AG08395 (cell line): ENCODE measurements at regions not wholly inside any gene's neighbourhood (a gene's known extent, or its start where the extent isn't known, plus 50 kb on each side); places are given as distances from the start of the nearest gene placed in this dataset.

Experiments used
- DNase-seq: peaks from one replicate; pipeline ENCODE4 v3.0.0; 2012; ENCODE audit warnings: mixed read lengths, low spot score

DNA sequence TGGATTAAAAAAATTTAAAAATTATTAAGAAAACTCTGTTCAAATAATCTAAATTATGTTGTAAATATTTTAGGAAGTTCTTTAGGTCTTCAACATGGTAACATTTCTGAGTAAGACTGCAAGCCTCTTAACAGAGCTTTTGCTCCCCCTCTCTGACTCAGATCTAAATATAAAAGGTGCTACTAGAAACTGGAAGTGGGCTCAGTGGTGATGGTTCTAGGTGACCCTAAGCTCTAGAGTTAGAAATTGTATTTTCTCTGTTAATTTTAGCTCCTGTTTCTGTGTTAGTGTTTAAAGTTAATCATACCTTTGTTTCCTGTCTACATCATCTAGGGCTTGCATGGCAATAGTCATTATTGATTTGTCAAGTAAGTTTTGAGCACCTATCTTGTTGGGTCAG is 159.9 kb upstream of the MEIS2 start:
- DNase-seq = no peak

DNA sequence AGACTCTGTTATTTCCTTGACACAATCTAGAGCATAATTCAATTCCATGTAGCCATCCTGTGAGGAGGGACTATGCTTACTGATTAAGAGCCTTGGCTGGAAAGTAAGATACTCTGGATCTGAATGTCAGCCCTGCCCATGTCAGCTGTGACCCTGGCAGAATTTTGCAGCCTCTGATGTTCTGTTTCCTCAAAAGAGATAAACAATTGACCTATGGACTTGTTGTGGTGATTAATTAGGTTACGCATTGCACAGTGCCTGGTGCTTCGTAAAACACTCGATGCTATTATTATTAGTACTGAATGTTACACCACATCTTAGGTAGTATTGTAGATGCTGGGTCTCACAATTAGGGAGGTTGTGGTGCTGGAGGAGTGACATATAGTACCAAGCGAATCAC is 161.3 kb upstream of the MEIS2 start:
- no peak for DNase-seq

DNA sequence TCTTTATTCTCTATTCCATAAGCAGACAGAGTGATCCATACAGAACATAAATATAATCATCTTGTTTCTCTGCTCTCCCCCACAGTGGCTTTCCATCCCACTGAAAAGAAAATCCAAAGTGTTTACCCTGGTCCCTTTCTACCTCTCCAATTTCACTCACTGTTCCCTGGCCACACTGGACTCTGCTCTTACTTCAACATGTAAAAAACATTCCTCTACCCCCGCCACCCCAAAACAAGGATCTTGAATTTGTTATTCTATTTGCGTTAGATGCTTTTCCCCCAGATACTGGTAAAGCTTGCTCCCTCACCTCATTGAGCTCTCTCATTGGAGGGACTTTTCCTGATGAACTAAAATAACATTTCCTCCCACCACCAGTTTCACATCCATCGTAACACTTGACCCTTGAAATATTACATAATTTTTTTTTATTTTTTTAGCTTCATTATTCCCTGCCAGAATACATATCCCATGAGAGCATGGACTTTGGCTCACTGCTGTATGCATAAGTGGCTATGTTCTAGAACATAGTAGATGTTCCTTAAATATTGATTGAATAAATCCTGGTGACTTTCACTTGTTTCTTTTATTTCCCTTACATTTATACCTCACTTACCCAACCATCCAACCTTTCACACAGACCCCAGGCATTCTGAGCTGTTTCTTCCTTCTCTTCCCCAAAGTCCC is 162.7 kb upstream of the MEIS2 start:
- DNase-seq = no peak

DNA sequence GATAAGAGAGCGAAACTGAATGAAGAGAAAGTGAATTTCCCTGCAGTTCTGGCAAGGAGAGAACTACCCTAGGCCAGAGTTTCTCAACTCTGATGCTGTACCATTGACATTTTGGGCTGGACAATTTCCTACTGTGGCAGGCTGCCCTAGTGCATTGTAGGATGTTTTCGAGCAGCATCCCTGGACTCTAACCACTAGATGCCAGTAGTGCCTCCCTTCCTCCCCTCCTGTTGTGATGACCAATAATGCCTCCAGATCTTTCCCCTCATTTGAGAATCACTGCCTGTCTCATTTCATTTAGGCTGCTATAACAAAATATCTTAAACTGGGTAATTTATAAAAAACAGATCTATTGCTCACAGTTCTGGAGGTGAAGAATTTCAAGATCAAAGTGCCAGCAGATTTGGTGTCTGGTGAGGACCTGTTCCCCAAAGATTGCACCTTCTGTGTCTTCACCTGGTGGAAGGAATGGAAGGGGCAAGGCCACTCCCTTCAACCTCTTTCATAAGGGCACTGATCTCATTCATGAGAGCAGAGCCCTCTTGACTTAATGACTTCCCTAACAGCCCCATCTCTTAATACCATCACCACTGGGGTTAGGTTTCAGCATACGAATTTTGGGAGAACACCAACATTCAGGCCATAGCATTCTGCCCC is 188.9 kb upstream of the MEIS2 start:
- peak; percentile 15 for DNase-seq

DNA sequence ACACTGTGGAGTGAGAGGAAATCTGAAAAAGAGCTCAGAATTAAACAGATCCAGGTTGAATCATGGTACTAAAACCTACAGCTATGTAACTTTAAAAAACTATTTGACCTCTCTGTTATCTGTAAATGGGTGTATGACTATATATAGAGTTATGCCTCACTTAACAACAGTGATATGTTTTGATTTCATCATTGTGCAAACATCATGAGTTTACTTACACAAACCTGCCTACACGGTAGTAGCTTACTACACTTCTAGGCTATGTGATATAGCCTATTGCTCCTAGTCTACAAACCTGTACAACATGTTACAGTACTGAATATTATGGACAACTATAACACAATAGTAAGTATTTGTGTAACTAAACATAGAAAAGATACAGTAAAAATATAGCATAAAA is 191.6 kb upstream of the MEIS2 start:
- no peak for DNase-seq

DNA sequence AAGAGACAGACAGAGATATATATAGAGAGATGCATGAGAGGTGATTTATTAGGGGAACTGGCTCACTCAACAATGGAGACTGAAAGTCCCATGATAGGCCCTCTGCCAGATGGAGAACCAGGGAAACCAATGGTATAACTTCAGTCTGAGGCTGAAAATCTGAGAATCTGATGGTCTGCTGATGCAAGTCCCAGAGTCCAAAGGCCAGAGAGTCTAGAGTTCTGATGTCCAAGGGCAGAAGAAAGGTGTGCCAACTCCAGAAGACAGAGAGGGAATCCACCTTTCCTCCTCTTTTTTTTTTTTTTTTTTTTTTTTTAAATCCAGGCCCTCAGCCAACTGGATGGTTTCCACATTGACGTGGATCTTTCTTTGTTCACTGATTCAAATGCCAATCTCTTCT is 197.9 kb upstream of the MEIS2 start:
- DNase-seq = no peak

DNA sequence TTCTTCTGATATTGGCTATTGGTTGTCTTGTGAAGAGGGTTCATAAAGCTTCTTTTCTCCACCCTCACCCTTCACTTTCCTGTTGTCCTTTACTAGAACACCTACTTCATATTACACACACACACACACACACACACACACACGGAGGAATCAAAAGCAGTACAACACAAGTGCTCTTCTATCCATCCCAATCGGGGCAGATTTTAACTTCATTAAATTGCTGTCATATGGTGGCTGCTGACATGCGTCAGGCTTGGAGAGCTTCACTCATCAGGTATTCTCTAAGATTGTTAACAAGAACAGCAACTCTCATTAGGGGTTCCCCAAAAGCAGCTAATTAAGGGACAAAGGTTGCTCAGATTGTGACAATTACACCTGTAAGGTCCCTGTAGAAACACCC is 239.1 kb upstream of the MEIS2 start:
- DNase-seq = no peak

DNA sequence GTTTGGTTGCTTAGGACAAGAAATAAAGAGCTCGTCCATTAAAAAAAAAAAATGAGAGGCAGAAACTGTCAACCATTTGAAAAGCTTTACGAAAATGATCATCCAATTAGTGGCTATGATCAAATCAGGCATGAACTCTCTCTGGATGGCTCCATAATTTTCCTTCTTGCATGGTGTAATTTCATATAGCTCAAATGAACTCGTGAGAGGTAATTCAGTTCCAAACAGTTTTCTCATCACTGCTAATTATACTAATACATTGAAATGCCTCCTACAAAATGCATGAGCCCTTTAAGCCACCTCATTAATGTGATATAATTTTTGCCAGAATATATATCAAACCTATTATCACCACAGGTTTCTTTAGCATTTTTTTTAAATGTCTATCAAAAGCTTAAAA is 239.5 kb upstream of the MEIS2 start:
- no peak for DNase-seq

DNA sequence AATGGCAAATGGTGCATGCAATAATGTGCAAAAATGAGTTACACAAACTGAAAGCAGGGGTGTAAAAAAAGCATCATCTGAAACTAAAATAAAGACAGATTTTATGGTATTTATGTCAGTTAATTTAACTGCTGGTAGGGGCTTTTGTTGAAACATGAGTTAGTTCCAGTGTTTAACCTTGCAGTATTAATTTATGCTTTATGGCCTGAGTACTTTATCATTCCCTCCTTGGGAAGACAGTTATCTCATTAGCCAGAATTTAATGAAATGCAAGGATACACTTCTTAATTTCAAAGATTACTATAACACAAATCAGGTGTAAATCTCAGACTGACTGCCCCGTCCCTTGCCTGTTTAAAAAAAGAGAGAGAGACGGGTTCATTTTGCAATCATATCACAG is 240.1 kb upstream of the MEIS2 start:
- DNase-seq = no peak

DNA sequence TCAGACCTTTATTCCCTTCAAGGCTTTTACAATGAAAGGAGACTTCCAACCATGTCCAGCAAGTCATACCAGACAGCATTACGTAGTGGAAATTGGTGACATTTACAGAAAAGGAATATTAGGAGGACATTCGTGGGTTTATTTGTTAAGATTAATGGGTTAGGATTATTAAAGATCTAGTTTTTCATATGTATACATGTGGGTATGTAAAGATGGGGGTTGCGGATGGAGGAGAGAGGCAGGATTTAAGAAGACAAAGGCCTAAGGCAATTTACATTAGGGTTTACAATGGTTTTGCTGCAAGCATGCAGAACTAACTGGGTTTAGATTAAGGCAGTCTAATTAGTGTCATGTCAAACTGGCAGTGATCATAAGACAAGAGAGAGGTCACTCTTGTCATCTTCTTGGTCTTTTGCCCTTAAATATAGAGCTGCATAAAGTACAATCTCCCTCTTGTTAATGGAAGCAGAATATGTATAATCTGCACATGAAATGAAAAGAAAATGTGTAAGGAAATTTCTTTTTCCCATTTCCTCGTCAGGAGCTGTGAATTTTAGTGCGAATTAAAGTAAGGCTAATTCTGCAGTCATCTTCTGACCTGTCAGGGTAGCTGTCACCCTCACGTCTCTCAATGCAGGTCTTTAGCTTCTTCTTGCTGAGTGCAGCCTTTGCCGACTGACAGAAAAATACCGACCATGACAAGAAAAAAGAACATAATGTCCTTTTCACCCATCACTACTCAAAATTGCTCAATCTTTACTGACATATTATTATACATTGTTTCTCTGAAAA is 258.9 kb upstream of the MEIS2 start:
- no peak for DNase-seq

DNA sequence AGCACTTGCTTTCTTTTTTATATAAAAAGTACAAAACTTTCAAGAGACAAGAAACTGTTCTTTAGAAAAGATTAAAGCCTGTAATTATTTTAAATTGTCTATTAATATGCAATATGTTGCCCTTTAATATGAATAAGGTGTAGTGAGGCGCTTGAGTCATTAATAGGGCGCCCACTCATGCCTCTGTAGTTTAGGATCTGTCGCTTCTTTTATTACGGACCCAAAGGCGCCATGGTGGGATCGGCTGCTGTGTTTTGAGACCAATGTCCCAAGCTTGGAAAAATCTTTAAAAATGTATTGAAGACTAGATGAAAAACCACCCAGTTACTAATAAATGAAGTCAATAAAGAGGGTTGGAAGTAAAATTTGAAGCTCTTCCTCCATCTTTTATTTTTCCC is 259.5 kb upstream of the MEIS2 start:
- DNase-seq = no peak

DNA sequence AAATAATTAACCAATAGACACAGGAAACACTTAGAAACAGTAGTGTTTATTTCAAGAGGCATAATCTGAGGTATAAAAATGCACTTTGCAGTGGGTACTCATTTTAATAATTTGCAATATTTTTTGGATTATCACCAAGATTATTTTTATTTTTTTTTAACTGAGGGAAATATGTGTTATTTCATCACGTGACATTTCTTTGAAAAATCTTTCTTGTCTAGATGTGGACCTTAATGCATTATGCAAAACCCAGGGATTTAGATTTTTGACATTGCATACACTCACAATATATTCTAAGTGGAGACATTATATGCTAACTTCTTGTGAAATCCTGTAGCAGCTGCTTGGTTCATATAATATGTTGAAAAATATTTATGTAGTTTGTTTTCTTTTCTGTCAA is 260.4 kb upstream of the MEIS2 start:
- no peak for DNase-seq

DNA sequence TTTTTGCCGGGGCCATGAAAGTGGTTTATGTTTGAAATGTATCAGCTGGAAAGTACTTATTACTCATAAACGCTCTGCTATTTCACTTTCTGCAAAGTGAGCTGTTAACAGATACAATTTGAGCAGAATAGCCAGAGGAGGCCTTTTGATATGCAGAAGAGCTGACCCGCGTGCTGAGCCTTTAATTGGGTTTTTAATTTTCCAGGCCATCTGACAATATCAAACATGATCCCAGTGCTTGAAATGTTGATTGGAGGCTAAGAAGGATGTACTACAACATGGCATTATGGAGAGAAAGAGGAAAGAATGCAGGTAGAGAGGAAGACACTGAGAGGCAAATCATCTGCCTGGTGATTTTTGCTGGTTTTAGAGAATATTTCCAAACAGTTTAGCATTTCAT is 261.3 kb upstream of the MEIS2 start:
- DNase-seq = no peak

DNA sequence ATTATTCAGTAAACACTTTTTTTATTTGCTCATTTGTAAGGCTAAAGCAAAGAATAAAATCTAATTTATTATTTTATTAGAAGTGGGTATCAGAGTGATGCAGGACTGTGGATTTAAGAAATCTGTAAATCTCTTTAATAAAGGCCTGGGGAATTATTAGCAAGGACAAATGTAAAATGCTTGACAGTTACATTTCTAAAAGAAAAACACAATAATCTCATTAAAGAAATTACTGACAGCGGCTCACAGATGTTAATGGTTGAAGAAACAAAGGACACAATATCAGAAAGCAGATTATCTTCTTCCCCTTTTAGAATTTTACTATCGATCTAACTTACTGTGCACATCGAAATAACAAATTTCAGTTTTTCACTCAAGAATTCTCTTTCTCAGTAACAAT is 262.1 kb upstream of the MEIS2 start:
- no peak for DNase-seq

DNA sequence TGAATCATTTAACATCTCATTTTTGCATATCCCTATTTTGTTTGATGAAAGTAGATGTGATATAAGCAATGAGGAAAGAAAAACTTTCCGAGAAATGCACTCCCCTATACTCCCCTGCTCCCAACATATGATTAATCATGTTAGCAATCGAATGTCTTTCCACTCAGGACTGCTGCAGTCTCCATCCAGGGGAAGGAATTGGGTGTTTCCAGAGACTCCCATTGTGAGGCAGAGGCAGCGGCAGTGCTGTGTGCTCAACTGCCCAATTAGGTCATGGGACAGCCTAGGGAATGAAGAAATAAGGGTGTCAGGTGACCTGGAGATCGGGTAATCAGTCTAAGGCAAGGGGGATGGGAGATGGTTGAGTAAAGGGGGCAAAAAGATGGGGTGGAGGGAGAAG is 268.6 kb upstream of the MEIS2 start:
- no peak for DNase-seq

DNA sequence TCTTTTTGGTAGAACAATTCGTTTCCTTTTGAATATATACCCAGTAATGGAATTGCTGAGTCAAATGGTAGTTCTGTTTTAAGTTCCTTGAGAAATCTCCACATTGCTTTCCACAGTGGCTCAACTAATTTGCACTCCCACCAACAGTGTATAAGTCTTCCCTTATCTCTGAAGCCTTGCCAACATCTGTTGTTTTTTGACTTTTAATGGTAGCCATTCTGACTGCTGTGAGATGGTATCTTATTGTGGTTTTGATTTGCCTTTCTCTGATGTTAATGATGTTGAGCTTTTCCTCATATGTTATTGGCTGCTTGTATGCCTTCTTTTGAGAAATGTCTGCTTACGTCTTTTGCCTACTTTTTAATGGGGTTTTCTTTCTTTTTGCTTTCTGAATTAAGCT is 270.6 kb upstream of the MEIS2 start:
- DNase-seq = no peak

DNA sequence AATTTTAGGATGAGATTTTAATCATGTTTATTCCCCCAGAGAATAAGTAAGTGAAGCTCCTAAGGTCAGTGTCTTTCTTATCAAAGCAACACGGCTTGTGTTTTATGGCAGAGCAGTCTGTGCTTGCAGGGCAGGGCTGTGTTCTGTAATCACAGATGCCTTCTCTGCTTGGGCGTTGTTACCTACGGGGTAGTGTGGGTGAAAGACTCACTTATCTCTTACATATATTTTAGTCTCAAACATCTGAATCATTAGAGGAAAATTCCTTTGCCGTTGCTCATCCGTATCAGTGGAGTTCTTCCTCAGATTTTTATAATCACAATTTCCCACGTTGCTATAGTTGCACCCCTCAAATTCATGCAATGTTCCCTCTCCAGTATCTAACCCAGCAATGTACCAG is 271.7 kb upstream of the MEIS2 start:
- no peak for DNase-seq

DNA sequence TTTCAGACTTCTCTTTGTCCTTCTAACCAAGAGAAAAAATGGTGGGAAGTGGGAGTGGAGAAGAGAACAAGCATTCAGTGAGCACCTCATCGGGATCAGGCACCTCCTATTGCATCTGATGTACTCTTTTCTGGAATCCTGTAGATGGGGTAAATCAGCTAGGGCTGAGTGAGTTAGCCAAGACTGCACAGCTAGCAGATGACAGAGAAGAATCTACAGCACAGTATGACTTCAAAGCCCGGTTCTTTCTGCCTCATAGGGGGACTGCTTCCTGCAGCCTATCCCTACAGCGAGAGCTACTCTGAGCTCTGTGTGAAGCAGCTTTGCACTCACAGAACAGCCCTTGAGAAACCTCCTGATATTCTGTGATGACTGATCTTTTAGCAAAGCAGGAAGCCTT is 275.2 kb upstream of the MEIS2 start:
- no peak for DNase-seq

DNA sequence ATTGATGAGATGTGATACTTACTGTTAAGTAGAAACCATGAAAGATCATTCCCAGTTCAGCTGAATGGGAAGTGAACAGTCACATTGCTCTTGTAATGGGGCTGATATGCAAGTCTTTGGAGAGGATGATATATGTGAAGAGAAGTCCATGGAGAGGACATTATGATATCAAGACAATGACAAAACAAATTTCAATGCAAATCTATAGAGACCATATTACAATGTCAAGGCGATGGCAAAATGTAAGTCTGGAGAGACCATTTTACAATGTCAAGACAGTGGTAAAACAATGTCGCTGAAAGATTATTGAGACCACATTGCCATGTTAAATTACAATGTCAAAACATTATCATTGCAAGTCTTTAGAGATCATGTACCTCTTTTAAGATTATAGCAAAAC is 277.1 kb upstream of the MEIS2 start:
- DNase-seq = no peak

DNA sequence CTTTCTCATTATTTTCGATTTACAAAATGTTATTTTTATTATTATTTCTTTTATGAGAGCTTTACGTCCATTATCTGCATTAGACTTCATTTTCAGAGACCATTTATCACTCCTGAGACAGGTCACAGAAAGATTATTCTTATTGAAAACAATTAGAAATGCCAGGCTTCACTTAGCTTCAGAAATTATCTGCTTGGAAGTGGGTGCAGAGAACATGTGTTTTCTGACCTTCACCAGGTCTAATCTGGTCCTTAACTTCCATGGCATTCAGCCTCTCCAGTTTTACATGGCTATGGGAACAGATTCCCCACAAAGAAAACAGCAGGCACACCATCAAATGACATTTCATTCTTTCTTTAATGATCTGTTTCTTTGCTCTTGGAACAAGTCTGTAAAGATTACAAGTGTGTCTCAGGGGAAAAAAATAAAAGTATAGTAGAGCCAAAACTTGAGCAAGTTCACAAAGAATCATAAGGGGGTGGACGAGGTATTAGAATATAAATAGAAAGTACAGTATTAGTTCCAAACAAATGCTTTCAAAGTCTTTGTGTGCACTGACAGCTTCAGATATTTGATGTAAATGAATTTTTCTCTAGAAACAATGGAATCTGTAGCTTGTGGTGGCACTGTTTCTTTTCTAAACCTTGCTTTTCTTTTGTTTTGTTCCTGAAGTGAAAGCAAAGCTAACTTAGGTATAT is 294.2 kb upstream of the MEIS2 start:
- DNase-seq = no peak

DNA sequence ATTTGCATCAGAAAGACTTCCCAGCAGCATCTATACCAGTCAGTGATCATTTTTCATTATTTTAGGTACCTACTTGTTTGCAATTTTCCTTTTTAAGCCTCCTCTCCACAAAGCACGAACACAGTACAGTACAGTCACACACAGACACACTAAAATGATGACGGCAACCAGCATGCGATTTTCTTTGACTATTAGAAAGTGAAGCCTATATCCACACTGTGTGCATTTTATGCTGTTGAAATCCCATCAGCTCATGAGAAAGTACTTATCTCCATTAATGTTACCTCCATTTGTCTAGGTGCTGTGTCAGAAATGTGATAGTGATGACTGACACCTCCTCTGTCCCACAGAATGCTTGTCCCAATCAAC is 294.7 kb upstream of the MEIS2 start:
- no peak for DNase-seq

DNA sequence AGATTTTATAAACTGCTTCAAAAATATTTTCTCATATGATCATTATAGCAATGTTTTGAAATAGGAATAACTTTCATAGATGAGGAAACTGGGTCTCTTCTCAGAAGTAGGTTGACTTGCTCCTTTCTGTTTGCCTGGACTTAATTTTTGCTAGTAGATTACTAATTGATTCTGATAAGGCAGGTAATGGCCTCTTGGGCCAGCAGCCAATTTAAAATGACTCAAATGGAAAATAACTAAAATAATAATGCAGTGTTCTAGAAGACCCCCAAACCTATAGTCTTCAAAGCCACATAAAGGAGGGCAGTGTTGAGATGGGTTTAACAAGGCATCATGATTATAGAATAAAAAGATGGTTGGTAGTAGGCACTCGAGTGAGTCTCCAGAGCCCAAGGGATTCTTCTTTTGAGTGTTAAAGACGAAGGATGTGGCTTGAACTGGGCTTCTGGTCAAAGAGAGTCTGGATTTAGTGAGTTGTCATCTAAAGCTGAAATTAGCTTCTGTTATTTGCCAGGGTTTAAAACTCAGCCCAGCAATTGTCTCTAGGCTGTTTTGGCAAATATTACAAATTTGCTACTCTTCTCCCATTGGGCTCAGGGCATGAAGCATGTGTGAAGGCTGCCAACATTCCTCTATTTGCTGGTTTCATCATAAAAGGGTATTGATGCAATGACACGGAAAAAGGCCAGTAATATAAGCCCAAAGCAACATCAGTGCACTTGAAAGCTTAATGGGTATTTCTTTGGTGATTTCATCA is 297.1 kb upstream of the MEIS2 start:
- no peak for DNase-seq
